NT2/D1 (cell line): ENCODE measurements at regions not wholly inside any gene's neighbourhood (a gene's known extent, or its start where the extent isn't known, plus 50 kb on each side); places are given as distances from the start of the nearest gene placed in this dataset.

Experiments used
- SUZ12 ChIP-seq: IDR thresholded peaks from 2 replicates; pipeline ENCODE4 v1.6.1; 2011; ENCODE audit not compliant: insufficient read length, insufficient read depth; ENCODE audit errors: extremely low read depth
- YY1 ChIP-seq: IDR thresholded peaks from 2 replicates; pipeline ENCODE4 v1.6.1; 2011; ENCODE audit not compliant: insufficient read length, insufficient read depth
- ZNF274 ChIP-seq: IDR thresholded peaks from 2 replicates; pipeline ENCODE4 v1.6.1; 2011; ENCODE audit warnings: mild to moderate bottlenecking, low read depth, low read length

DNA sequence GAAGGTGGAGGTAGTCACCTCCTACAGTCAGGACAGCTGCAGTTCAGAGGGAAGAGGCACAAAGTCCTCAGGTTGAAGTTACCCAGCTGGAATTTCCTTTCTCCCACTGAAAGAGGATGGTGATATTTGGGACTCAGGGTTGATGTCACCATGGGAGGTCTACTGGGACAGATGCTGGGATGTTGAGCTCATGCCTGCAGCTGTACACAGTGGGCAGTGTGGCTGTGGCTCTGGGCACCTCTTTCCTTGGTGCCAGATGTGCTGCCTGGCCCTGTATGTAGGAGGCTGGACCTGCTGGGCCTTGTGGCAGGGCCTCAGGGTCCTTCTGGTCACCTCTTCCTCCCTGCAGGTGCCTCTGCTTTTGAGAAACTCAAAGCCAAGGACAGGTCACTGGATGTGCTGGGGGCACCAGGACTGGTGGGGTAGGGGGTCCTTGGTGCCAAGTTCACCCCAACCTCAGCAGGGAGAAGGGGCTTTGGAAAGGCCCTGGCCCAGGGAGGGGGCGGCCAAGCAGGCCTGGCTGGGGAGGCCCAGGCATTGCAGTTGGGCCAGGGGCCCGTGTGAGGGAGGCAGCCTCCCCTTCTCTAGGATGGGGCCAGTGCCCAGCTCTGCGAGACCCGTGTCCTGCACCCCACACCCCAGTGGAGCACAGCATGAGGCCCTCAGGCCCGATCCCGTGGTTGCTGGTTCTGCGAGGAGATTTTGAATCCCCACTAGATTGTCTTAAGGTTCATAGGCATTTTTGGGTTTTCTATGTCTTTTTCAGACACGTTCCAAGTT lies 103.1 kb downstream of the BMS1 start:
- TF ChIP-seq YY1 (no peak), SUZ12 (no peak), ZNF274 (no peak)
